Activated naive CD8-positive, alpha-beta T cell treated with anti-CD3 and anti-CD28 coated beads, Interleukin-2, amount 50 U/mL, for 24 hours (primary cell): ENCODE measurements at regions not wholly inside any gene's neighbourhood (a gene's known extent, or its start where the extent isn't known, plus 50 kb on each side); places are given as distances from the start of the nearest gene placed in this dataset.
"Not testable (repeated sequence)": the region's sequence is repeated elsewhere in the genome, so short reads cannot be mapped to it uniquely, and the experiment has no call there.

ENCODE experiments used
- ATAC-seq: fragments of 150-1000 bp; cut with Tn5 transposase; one replicate; pipeline ENCODE4 v1.10.0; 2021
- DNase-seq: peaks from one replicate; pipeline ENCODE4 v3.0.0; 2021
- H3K27ac Mint-ChIP-seq: one replicate; pipeline ENCODE4 v1.8.0; 2021; ENCODE audit warnings: mild to moderate bottlenecking, mixed read lengths
- H3K27me3 Mint-ChIP-seq: one replicate; pipeline ENCODE4 v1.8.0; 2021; ENCODE audit warnings: mixed read lengths
- H3K36me3 Mint-ChIP-seq: one replicate; pipeline ENCODE4 v1.8.0; 2021; ENCODE audit warnings: low read depth, mixed read lengths
- H3K4me1 Mint-ChIP-seq: one replicate; pipeline ENCODE4 v1.8.0; 2021; ENCODE audit warnings: mixed read lengths
- H3K4me3 Mint-ChIP-seq: one replicate; pipeline ENCODE4 v1.8.0; 2021; ENCODE audit warnings: mild to moderate bottlenecking, moderate library complexity, mixed read lengths
- H3K9me3 Mint-ChIP-seq: one replicate; pipeline ENCODE4 v1.8.0; 2021; ENCODE audit warnings: mixed read lengths

- ATAC-seq (no peak), DNase-seq (no peak)
- H3K27ac Mint-ChIP-seq: no peak overlapping the region
- no peak overlapping the region for H3K4me3 Mint-ChIP-seq
- H3K27me3 Mint-ChIP-seq: no peaks in the 10 kb centered on the region
- H3K4me1 Mint-ChIP-seq: peaks cover 2% of the 10 kb centered on the region
- H3K36me3 Mint-ChIP-seq: no peaks in the 10 kb centered on the region
- no peaks in the 10 kb centered on the region for H3K9me3 Mint-ChIP-seq
Measured at GRCh38 chr10:52481986-52482555, 168.0 kb downstream of the DKK1 start.

- H3K9me3 Mint-ChIP-seq: no peaks in the 10 kb centered on the region
- no peaks in the 10 kb centered on the region for H3K36me3 Mint-ChIP-seq
- no peak for DNase-seq
- ATAC-seq: no peak
- H3K27me3 Mint-ChIP-seq: no peaks in the 10 kb centered on the region
- no peak overlapping the region for H3K4me3 Mint-ChIP-seq
- peaks cover 2% of the 10 kb centered on the region for H3K4me1 Mint-ChIP-seq
- no peak overlapping the region for H3K27ac Mint-ChIP-seq
Measured at GRCh38 chr10:52483587-52483986, 169.5 kb downstream of the DKK1 start.

- Mint-ChIP-seq H3K9me3 (no peaks in the 10 kb centered on the region), H3K4me1 (peaks cover 2% of the 10 kb centered on the region)
- no peak for DNase-seq
Measured at GRCh38 chr10:52484206-52485065, 170.4 kb downstream of the DKK1 start.

GRCh38 chr10:52485462-52485861 is 171.4 kb downstream of the DKK1 start:
- H3K27ac Mint-ChIP-seq: no peak overlapping the region
- no peaks in the 10 kb centered on the region for H3K36me3 Mint-ChIP-seq
- no peaks in the 10 kb centered on the region for H3K9me3 Mint-ChIP-seq
- no peak overlapping the region for H3K4me3 Mint-ChIP-seq
- no peak for ATAC-seq
- no peaks in the 10 kb centered on the region for H3K27me3 Mint-ChIP-seq
- H3K4me1 Mint-ChIP-seq: peaks cover 2% of the 10 kb centered on the region
- no peak for DNase-seq

More at GRCh38 chr10:52484206-52485065, 170.4 kb downstream of the DKK1 start:
- Mint-ChIP-seq H3K27ac (no peak overlapping the region), H3K27me3 (no peaks in the 10 kb centered on the region), H3K36me3 (no peaks in the 10 kb centered on the region), H3K4me3 (no peak overlapping the region)
- ATAC-seq: no peak

- H3K27ac Mint-ChIP-seq: no peak overlapping the region
- ATAC-seq: no peak
Measured at GRCh38 chr10:52486840-52487611, 172.9 kb downstream of the DKK1 start.

GRCh38 chr10:52488606-52489485 is 174.8 kb downstream of the DKK1 start:
- ATAC-seq: no peak
- no peaks in the 10 kb centered on the region for H3K27me3 Mint-ChIP-seq
- H3K36me3 Mint-ChIP-seq: no peaks in the 10 kb centered on the region
- H3K9me3 Mint-ChIP-seq: no peaks in the 10 kb centered on the region
- no peak overlapping the region for H3K27ac Mint-ChIP-seq
- no peaks in the 10 kb centered on the region for H3K4me1 Mint-ChIP-seq
- no peak overlapping the region for H3K4me3 Mint-ChIP-seq
- no peak for DNase-seq

More at GRCh38 chr10:52486840-52487611, 172.9 kb downstream of the DKK1 start:
- Mint-ChIP-seq H3K4me1 (peaks cover 2% of the 10 kb centered on the region), H3K9me3 (no peaks in the 10 kb centered on the region), H3K36me3 (no peaks in the 10 kb centered on the region), H3K4me3 (no peak overlapping the region), H3K27me3 (no peaks in the 10 kb centered on the region)
- DNase-seq: no peak

GRCh38 chr10:52491246-52491995 is 177.3 kb downstream of the DKK1 start:
- ATAC-seq (no peak), DNase-seq (no peak)
- Mint-ChIP-seq H3K36me3 (no peaks in the 10 kb centered on the region), H3K9me3 (peaks cover 2% of the 10 kb centered on the region), H3K27ac (no peak overlapping the region), H3K27me3 (no peaks in the 10 kb centered on the region), H3K4me3 (no peak overlapping the region), H3K4me1 (no peaks in the 10 kb centered on the region)

- no peaks in the 10 kb centered on the region for H3K36me3 Mint-ChIP-seq
- H3K27ac Mint-ChIP-seq: no peak overlapping the region
- H3K27me3 Mint-ChIP-seq: no peaks in the 10 kb centered on the region
- no peak overlapping the region for H3K4me3 Mint-ChIP-seq
- H3K9me3 Mint-ChIP-seq: peaks cover 28% of the 10 kb centered on the region
- DNase-seq: no peak
- ATAC-seq: no peak
- H3K4me1 Mint-ChIP-seq: no peaks in the 10 kb centered on the region
Measured at GRCh38 chr10:52499281-52499680, 185.2 kb downstream of the DKK1 start.

- no peaks in the 10 kb centered on the region for H3K4me1 Mint-ChIP-seq
- H3K27me3 Mint-ChIP-seq: no peaks in the 10 kb centered on the region
- ATAC-seq (no peak), DNase-seq (no peak)
- no peak overlapping the region for H3K4me3 Mint-ChIP-seq
- H3K36me3 Mint-ChIP-seq: no peaks in the 10 kb centered on the region
- H3K9me3 Mint-ChIP-seq: peaks cover 37% of the 10 kb centered on the region
- no peak overlapping the region for H3K27ac Mint-ChIP-seq
Measured at GRCh38 chr10:52500476-52500875, 186.4 kb downstream of the DKK1 start.

GRCh38 chr10:52502237-52502636 is 188.2 kb downstream of the DKK1 start:
- no peak for DNase-seq
- H3K9me3 Mint-ChIP-seq: peaks cover 31% of the 10 kb centered on the region
- no peaks in the 10 kb centered on the region for H3K36me3 Mint-ChIP-seq
- no peaks in the 10 kb centered on the region for H3K4me1 Mint-ChIP-seq
- no peaks in the 10 kb centered on the region for H3K27me3 Mint-ChIP-seq
- no peak for ATAC-seq
- H3K4me3 Mint-ChIP-seq: no peak overlapping the region
- H3K27ac Mint-ChIP-seq: no peak overlapping the region

- not testable (repeated sequence) for H3K4me3 Mint-ChIP-seq, H3K36me3 Mint-ChIP-seq, H3K4me1 Mint-ChIP-seq, H3K27me3 Mint-ChIP-seq, H3K27ac Mint-ChIP-seq, DNase-seq, ATAC-seq
- H3K9me3 Mint-ChIP-seq: peaks cover 22% of the 10 kb centered on the region
Measured at GRCh38 chr10:52505341-52505740, 191.3 kb downstream of the DKK1 start.

- Mint-ChIP-seq H3K27me3 (no peaks in the 10 kb centered on the region), H3K4me1 (no peaks in the 10 kb centered on the region), H3K4me3 (no peak overlapping the region), H3K27ac (no peak overlapping the region), H3K36me3 (no peaks in the 10 kb centered on the region), H3K9me3 (peaks cover 18% of the 10 kb centered on the region)
- ATAC-seq: no peak
- no peak for DNase-seq
Measured at GRCh38 chr10:52514481-52514880, 200.4 kb downstream of the DKK1 start.

- no peaks in the 10 kb centered on the region for H3K36me3 Mint-ChIP-seq
- H3K27ac Mint-ChIP-seq: no peak overlapping the region
- no peak overlapping the region for H3K4me3 Mint-ChIP-seq
- ATAC-seq (no peak), DNase-seq (no peak)
- H3K9me3 Mint-ChIP-seq: peaks cover 7% of the 10 kb centered on the region
- no peaks in the 10 kb centered on the region for H3K4me1 Mint-ChIP-seq
- H3K27me3 Mint-ChIP-seq: no peaks in the 10 kb centered on the region
Measured at GRCh38 chr10:52517012-52517411, 202.9 kb downstream of the DKK1 start.
